Thymus (tissue), 11 donors: ENCODE measurements at regions not wholly inside any gene's neighbourhood (a gene's known extent, or its start where the extent isn't known, plus 50 kb on each side); places are given as distances from the start of the nearest gene placed in this dataset.

Experiments
- DNase-seq, 9 donors: peaks; one replicate each; pipeline ENCODE4 v3.0.0-alpha.2; 2013; ENCODE audit warnings: low spot score in 9 of 9, low read depth in 6 of 9, missing footprints in 1 of 9
- H3K27ac ChIP-seq, 2 donors: one replicate each; pipeline ENCODE4 v1.5.1; 2013; ENCODE audit warnings: control low read depth in 1 of 2, low read depth in 1 of 2, low read length in 1 of 2, mild to moderate bottlenecking in 1 of 2, moderate library complexity in 1 of 2
- H3K27me3 ChIP-seq, 2 donors: one replicate each; pipeline ENCODE4 v1.5.1; 2013; ENCODE audit warnings: low read length in 1 of 2; ENCODE audit not compliant: control insufficient read depth in 2 of 2, insufficient read depth in 1 of 2
- H3K36me3 ChIP-seq, 2 donors: one replicate each; pipeline ENCODE4 v1.5.1; 2013; ENCODE audit warnings: low read length in 1 of 2, mild to moderate bottlenecking in 1 of 2, moderate library complexity in 1 of 2; ENCODE audit not compliant: control insufficient read depth in 2 of 2, insufficient read depth in 2 of 2
- H3K4me1 ChIP-seq, 2 donors: one replicate each; pipeline ENCODE4 v1.5.1; 2013; ENCODE audit warnings: low read length in 2 of 2; ENCODE audit not compliant: control insufficient read depth in 2 of 2, insufficient read depth in 2 of 2
- H3K4me3 ChIP-seq, 2 donors: one replicate each; pipeline ENCODE4 v1.5.1; 2013; ENCODE audit warnings: low read length in 2 of 2, control low read depth in 1 of 2, mild to moderate bottlenecking in 1 of 2
- H3K9me3 ChIP-seq, 2 donors: one replicate each; pipeline ENCODE4 v1.5.1; 2013; ENCODE audit warnings: low read length in 1 of 2, mild to moderate bottlenecking in 1 of 2; ENCODE audit not compliant: control insufficient read depth in 2 of 2, insufficient read depth in 1 of 2
- WGBS: extraction: QIAGEN DNeasy Blood & Tissue Kit; methylation state at CpG from one replicate; pipeline ENCODE4 v1.1.7; 2013; 5-methylcytosine and 5-hydroxymethylcytosine counted together
- donor health status: healthy.

- 86% methylated on average over 2 of the region's 2 CpGs for WGBS
- Histone ChIP-seq H3K27me3 (no peaks in the 10 kb centered on the region), H3K4me1 (no peaks in the 10 kb centered on the region), H3K4me3 (no peak overlapping the region), H3K36me3 (no peaks in the 10 kb centered on the region), H3K9me3 (no peaks in the 10 kb centered on the region), H3K27ac (no peak overlapping the region)
- no peak for DNase-seq
Measured at GRCh38 chr4:149870008-149870407, 54.4 kb upstream of the IQCM start.

DNA sequence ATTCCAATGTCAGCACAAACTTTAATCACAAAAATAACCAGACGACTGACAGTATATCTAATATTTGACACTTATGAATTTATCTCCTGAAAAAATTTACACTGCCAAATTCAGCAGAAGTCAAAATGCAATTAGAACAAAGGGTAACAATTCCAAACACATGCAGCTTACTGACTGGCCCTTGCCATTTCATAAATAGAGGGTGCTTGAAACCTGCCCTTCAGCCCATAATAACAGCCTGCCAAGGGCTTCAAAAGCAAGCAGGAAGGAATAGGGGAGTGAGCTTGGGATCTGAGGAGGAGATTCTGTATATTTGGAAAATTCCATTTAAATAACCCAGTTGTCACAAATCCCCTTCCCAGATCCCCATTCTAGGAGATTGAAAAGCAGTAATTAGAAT lies 66.1 kb upstream of the IQCM start:
- no peak overlapping the region for H3K27ac ChIP-seq
- no peaks in the 10 kb centered on the region for H3K4me1 ChIP-seq
- H3K27me3 ChIP-seq, result no peaks in the 10 kb centered on the region
- DNase-seq, result no peak
- no peak overlapping the region for H3K4me3 ChIP-seq
- no peaks in the 10 kb centered on the region for H3K9me3 ChIP-seq
- H3K36me3 ChIP-seq, result no peaks in the 10 kb centered on the region
- WGBS, result 90% methylated on average over 1 of the region's 1 CpG

GRCh38 chr4:149882251-149882650 lies 66.6 kb upstream of the IQCM start:
- H3K9me3 ChIP-seq, result no peaks in the 10 kb centered on the region

GRCh38 chr4:149884046-149884445 lies 68.4 kb upstream of the IQCM start:
- 92% methylated on average over 6 of the region's 6 CpGs for WGBS
- DNase-seq, result no peak
- H3K9me3 ChIP-seq, result no peaks in the 10 kb centered on the region
- no peaks in the 10 kb centered on the region for H3K36me3 ChIP-seq
- H3K27me3 ChIP-seq, result no peaks in the 10 kb centered on the region
- H3K4me1 ChIP-seq, result no peaks in the 10 kb centered on the region
- no peak overlapping the region for H3K27ac ChIP-seq
- no peak overlapping the region for H3K4me3 ChIP-seq

More at GRCh38 chr4:149882251-149882650, 66.6 kb upstream of the IQCM start:
- H3K27ac ChIP-seq, result no peak overlapping the region
- no peaks in the 10 kb centered on the region for H3K4me1 ChIP-seq
- no peaks in the 10 kb centered on the region for H3K36me3 ChIP-seq
- H3K27me3 ChIP-seq, result no peaks in the 10 kb centered on the region
- DNase-seq, result no peak
- H3K4me3 ChIP-seq, result no peak overlapping the region
- 67% methylated on average over 1 of the region's 1 CpG for WGBS

DNA sequence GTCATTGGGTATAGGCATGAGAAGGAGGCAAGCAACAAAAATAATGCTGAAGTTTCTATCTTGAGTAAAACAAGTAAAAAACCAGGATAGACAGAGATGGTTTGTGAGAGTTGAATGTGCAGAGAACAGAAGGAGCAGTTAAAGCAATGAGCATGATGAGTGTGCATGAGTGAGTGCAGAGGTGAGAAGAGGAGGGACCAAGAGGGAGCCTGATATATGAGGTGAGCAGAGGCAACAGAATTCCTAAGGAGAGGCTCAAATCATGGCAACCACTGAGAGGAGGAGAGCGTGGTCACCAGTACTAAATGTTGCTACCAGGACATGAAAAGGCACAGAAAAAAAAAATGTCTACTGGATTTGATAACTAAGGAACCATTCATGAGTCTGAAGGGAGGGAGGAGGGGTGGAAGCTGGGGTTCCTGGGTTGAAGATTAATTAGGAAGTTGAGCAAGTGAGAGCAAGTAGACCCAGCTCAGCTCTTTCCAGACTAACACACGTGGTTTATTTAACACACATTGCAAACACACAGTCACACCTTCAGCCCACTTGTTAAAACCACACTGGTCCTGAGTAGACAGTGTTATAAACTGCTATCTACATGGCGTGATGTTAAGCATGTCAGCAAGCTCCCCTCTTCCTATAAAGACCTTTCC lies 69.0 kb upstream of the IQCM start:
- WGBS, result 78% methylated on average over 3 of the region's 3 CpGs
- H3K4me3 ChIP-seq, result no peak overlapping the region
- no peak overlapping the region for H3K27ac ChIP-seq
- H3K9me3 ChIP-seq, result no peaks in the 10 kb centered on the region
- H3K4me1 ChIP-seq, result no peaks in the 10 kb centered on the region
- no peaks in the 10 kb centered on the region for H3K36me3 ChIP-seq
- no peaks in the 10 kb centered on the region for H3K27me3 ChIP-seq
- no peak for DNase-seq

- H3K9me3 ChIP-seq, result no peaks in the 10 kb centered on the region
- H3K27me3 ChIP-seq, result no peaks in the 10 kb centered on the region
- H3K4me3 ChIP-seq, result no peak overlapping the region
- no peaks in the 10 kb centered on the region for H3K36me3 ChIP-seq
- H3K4me1 ChIP-seq, result no peaks in the 10 kb centered on the region
- H3K27ac ChIP-seq, result no peak overlapping the region
- DNase-seq, result no peak
Measured at GRCh38 chr4:149885896-149886295, 70.3 kb upstream of the IQCM start.

GRCh38 chr4:149886786-149887490 lies 71.3 kb upstream of the IQCM start:
- H3K27me3 ChIP-seq, result no peaks in the 10 kb centered on the region
- H3K36me3 ChIP-seq, result no peaks in the 10 kb centered on the region
- no peak overlapping the region for H3K4me3 ChIP-seq
- no peak for DNase-seq
- no peaks in the 10 kb centered on the region for H3K9me3 ChIP-seq
- WGBS, result 68% methylated on average over 3 of the region's 3 CpGs
- no peaks in the 10 kb centered on the region for H3K4me1 ChIP-seq
- no peak overlapping the region for H3K27ac ChIP-seq

DNA sequence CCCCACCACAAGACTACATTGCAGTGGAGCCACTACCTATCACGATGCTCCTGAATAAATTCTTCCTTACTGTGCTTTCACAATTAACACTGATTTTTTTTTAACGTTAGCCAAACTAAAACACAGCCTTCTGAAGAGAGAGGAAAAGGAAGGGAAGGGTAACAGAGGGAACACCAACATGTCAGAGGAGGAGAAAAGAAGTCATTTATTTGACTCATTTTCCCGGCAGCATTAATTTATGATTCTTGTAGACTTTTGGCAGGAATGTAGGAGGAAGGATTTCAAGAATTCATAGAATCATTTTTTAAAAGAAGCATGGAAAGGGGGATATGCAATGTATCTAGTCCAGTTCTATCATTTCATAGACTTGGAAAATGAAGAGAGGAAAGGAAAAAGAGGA lies 74.3 kb upstream of the IQCM start:
- Histone ChIP-seq H3K27me3 (no peaks in the 10 kb centered on the region), H3K9me3 (no peaks in the 10 kb centered on the region), H3K4me3 (no peak overlapping the region), H3K27ac (no peak overlapping the region), H3K4me1 (no peaks in the 10 kb centered on the region), H3K36me3 (no peaks in the 10 kb centered on the region)
- no peak for DNase-seq
- 94% methylated on average over 3 of the region's 3 CpGs for WGBS

DNA sequence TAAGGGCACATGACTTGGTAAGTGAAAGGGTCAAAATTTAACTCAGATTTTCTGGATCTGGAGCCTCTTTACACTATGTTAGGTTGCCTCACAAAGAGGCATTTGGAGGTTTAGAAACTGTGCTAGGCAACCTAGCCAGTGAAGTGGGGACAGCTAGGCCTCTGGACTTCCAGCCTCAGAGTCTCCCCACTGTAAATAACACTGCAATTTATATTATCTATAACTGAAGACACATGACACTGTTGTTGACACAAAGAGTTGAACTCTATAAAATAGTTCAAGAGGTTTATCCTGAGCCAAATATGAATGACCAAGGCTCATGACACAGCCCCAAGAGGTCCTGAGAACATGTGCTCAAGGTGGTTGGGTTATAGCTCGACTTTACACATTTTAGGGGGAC lies 74.9 kb upstream of the IQCM start:
- no peak overlapping the region for H3K27ac ChIP-seq
- no peak for DNase-seq

More for the DNA sequence above, 74.9 kb upstream of the IQCM start:
- H3K4me1 ChIP-seq, result no peaks in the 10 kb centered on the region
- WGBS, result 60% methylated on average over 1 of the region's 1 CpG
- H3K4me3 ChIP-seq, result no peak overlapping the region
- H3K9me3 ChIP-seq, result no peaks in the 10 kb centered on the region
- no peaks in the 10 kb centered on the region for H3K36me3 ChIP-seq
- H3K27me3 ChIP-seq, result no peaks in the 10 kb centered on the region
